Epithelial cell of esophagus (primary cell): ENCODE measurements at regions not wholly inside any gene's neighbourhood (a gene's known extent, or its start where the extent isn't known, plus 50 kb on each side); places are given as distances from the start of the nearest gene placed in this dataset.

Source experiments
- DNase-seq: peaks from one replicate; pipeline ENCODE4 v3.0.0; 2010; ENCODE audit warnings: low read depth
- H3K4me3 ChIP-seq: 2 replicates; pipeline ENCODE4 v1.5.1; 2011; ENCODE audit warnings: mild to moderate bottlenecking, low read length, control low read depth
- CTCF ChIP-seq: IDR thresholded peaks from 2 replicates; pipeline ENCODE4 v1.5.1; 2011; ENCODE audit warnings: low read depth, mild to moderate bottlenecking, low read length, control low read depth, inconsistent platforms; ENCODE audit not compliant: insufficient read depth; ENCODE audit errors: missing control alignments

DNA sequence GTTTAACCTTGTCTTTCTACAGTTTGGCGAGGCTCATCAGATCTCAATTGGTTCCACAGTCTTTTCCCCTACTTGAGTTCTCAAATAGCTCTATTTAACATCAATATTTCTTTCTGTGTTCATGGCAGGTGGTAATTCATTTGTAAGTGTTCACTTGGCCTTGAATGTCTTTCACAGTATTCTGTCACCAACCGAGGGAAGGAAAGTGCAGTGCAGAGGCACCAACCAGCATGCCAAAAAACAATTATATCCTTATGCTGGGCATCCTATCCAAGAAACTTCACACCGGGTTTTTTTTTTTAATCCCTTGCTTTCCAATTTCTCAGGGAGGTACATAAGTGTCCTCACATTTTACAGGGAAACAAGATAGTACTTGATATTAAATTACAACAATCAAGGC is 55.0 kb upstream of the ZC3H12C start:
- TF ChIP-seq CTCF = no peak
- DNase-seq = no peak
- H3K4me3 ChIP-seq = no peak overlapping the region
